GM12878 (cell line): ENCODE measurements at regions not wholly inside any gene's neighbourhood (a gene's known extent, or its start where the extent isn't known, plus 50 kb on each side); places are given as distances from the start of the nearest gene placed in this dataset.
A peak's percentile ranks its signal among the peaks of the same experiment; 100 is the strongest.

Source experiments
- ATAC-seq: fragments of 200-7000 bp; cut with Tn5 transposase; 3 replicates; pipeline ENCODE4 v1.9.1; 2020; ENCODE audit warnings: mild to moderate bottlenecking, moderate library complexity
- BruUV-seq: library from RNA; stranded (reverse); fragments of 400-500 nt; replicated peaks from 2 replicates; lab custom pipeline; 2021; lab: Mats Ljungman, UMichigan
- CTCF ChIA-PET: fragments of 300-600 bp; sonication (Branson Sonifier 250); formaldehyde crosslinking; extraction: SDS; loops from one replicate; lab custom pipeline; 2021; ENCODE audit warnings: inconsistent platforms; lab: Yijun Ruan, JAX
- POLR2A ChIA-PET: fragments of 350-600 bp; formaldehyde crosslinking; extraction: SDS; loops from one replicate; lab custom pipeline; 2021; ENCODE audit warnings: inconsistent platforms; lab: Charles Lee
- RAD21 ChIA-PET: fragments of 300-600 bp; sonication (Branson Sonifier 250); formaldehyde crosslinking; loops from one replicate; lab custom pipeline; 2023; ENCODE audit warnings: antibody characterized with exemption; ENCODE audit not compliant: unreplicated experiment; lab: Charles Lee
- SMC1A ChIA-PET: fragments of 300-600 bp; sonication (Branson Sonifier 250); formaldehyde crosslinking; loops from one replicate; lab custom pipeline; 2023; ENCODE audit not compliant: unreplicated experiment, uncharacterized antibody; lab: Charles Lee
- DNase-seq: peaks from one replicate; pipeline ENCODE4 v3.0.0-alpha.2; 2011; ENCODE audit warnings: low read depth, low spot score
- FAIRE-seq: peaks from 3 replicates; lab custom pipeline; 2011; peaks lifted over from hg19 to GRCh38; lab: Jason Lieb, UNC
- H2AFZ ChIP-seq: 2 replicates; pipeline ENCODE4 v1.6.0; 2011; ENCODE audit warnings: low read depth, low read length, control low read depth; ENCODE audit not compliant: control insufficient read depth
- H3K27ac ChIP-seq: 2 replicates; pipeline ENCODE4 v1.5.1; 2011; ENCODE audit warnings: control low read depth; ENCODE audit not compliant: control insufficient read depth, insufficient read depth
- H3K27me3 ChIP-seq, 2 experiments: replicated peaks in 1 of 2; 2 replicates each; pipeline versions ENCODE4 v1.6.0 to v1.6.1; 2011; ENCODE audit warnings: low read length in 1 of 2; ENCODE audit not compliant: control insufficient read depth in 2 of 2, insufficient read depth in 2 of 2
- H3K36me3 ChIP-seq, 2 experiments: 2 replicates each; pipeline ENCODE4 v1.5.1; 2011; ENCODE audit warnings: low read length in 1 of 2; ENCODE audit not compliant: control insufficient read depth in 2 of 2, insufficient read depth in 2 of 2
- H3K4me1 ChIP-seq: 2 replicates; pipeline ENCODE4 v1.6.1; 2011; ENCODE audit warnings: mild to moderate bottlenecking, low read length, moderate library complexity, mixed read lengths; ENCODE audit not compliant: control insufficient read depth, insufficient read depth
- H3K4me2 ChIP-seq: 2 replicates; pipeline ENCODE4 v1.6.0; 2011; ENCODE audit warnings: control low read depth; ENCODE audit not compliant: control insufficient read depth, insufficient read depth
- H3K4me3 ChIP-seq: fragments of 200-600 bp; sonication (generic); 2 replicates; pipeline ENCODE4 v1.5.1; 2016
- H3K79me2 ChIP-seq: 2 replicates; pipeline ENCODE4 v1.6.0; 2011; ENCODE audit warnings: low read length; ENCODE audit not compliant: control insufficient read depth, insufficient read depth
- H3K9ac ChIP-seq: 2 replicates; pipeline ENCODE4 v1.8.0; 2011; ENCODE audit warnings: low read length, control low read depth, mixed read lengths; ENCODE audit not compliant: control insufficient read depth, insufficient read depth
- H3K9me3 ChIP-seq: replicated peaks from 3 replicates; pipeline ENCODE4 v1.5.1; 2011; ENCODE audit warnings: mild to moderate bottlenecking, low read length; ENCODE audit not compliant: control insufficient read depth, insufficient read depth
- H4K20me1 ChIP-seq: 2 replicates; pipeline ENCODE4 v1.6.0; 2011; ENCODE audit not compliant: control insufficient read depth, insufficient read depth
- ASH2L ChIP-seq: fragments of 300-600, 200-600 bp; sonication (generic); IDR thresholded peaks from 2 replicates; pipeline ENCODE4 v1.6.1; 2017; ENCODE audit warnings: low read depth, mild to moderate bottlenecking, borderline replicate concordance
- ATF7 ChIP-seq: fragments of 450-650 bp; IDR thresholded peaks from 2 replicates; pipeline ENCODE4 v1.6.1; 2016; ENCODE audit warnings: low read depth, mild to moderate bottlenecking
- CBFB ChIP-seq: IDR thresholded peaks from 2 replicates; pipeline ENCODE4 v1.6.1; 2016; ENCODE audit warnings: antibody characterized with exemption, low read depth
- CREM ChIP-seq: IDR thresholded peaks from 2 replicates; pipeline ENCODE4 v1.6.1; 2014; ENCODE audit warnings: antibody characterized with exemption, low read depth
- DPF2 ChIP-seq: fragments of 450-650 bp; IDR thresholded peaks from 2 replicates; pipeline ENCODE4 v1.6.1; 2017; ENCODE audit warnings: mild to moderate bottlenecking
- NR2C2 ChIP-seq: IDR thresholded peaks from 2 replicates; pipeline ENCODE4 v1.6.1; 2011; ENCODE audit warnings: borderline replicate concordance, low read depth; ENCODE audit not compliant: control insufficient read depth, insufficient read length
- SIN3A ChIP-seq: IDR thresholded peaks from 2 replicates; pipeline ENCODE4 v1.6.1; 2012; ENCODE audit warnings: low read depth, low read length, improper control_type of control experiment
- SIX5 ChIP-seq: IDR thresholded peaks from 2 replicates; pipeline ENCODE4 v1.6.1; 2011; ENCODE audit warnings: mild to moderate bottlenecking, low read depth, low read length, moderate library complexity; ENCODE audit not compliant: severe bottlenecking
- SMAD5 ChIP-seq: IDR thresholded peaks from 2 replicates; pipeline ENCODE4 v1.6.1; 2016; ENCODE audit warnings: antibody characterized with exemption, low read depth
- SRF ChIP-seq, 2 experiments: IDR thresholded peaks; 2 replicates each; pipeline ENCODE4 v1.6.1; 2011; ENCODE audit warnings: low read depth in 2 of 2, low read length in 2 of 2, mild to moderate bottlenecking in 1 of 2, moderate library complexity in 1 of 2
- ZNF384 ChIP-seq: IDR thresholded peaks from 2 replicates; pipeline ENCODE4 v1.6.1; 2012; ENCODE audit warnings: low read depth, mild to moderate bottlenecking, low read length, improper control_type of control experiment, borderline replicate concordance
- ZSCAN29 ChIP-seq: fragments of 450-650 bp; IDR thresholded peaks from 2 replicates; pipeline ENCODE4 v1.6.1; 2017; ENCODE audit warnings: mild to moderate bottlenecking, moderate library complexity
- WGBS: methylation state at CpG from one replicate; pipeline ENCODE4 v1.1.6; 2016; ENCODE audit warnings: low lambda C conversion rate; ENCODE audit not compliant: insufficient replicate concordance, insufficient coverage; ENCODE audit errors: missing lambda C conversion rate; 5-methylcytosine and 5-hydroxymethylcytosine counted together
- in situ Hi-C: fragments of 300-500 bp; cut with MboI; formaldehyde crosslinking; loops from 9 replicates; pipeline ENCODE4 v1.14.3; 2018; ENCODE audit warnings: mixed read lengths
- intact Hi-C: fragments of 100-400 bp; cut with micrococcal nuclease; formaldehyde crosslinking; loops from one replicate; pipeline ENCODE4 v1.14.2; 2022; ENCODE audit not compliant: unreplicated experiment
- TF ChIP-seq, protein P1 (sequence below): fragments of 450-650 bp; IDR thresholded peaks from 2 replicates; pipeline ENCODE4 v1.6.1; 2017; ENCODE audit warnings: mild to moderate bottlenecking, moderate library complexity
- TF ChIP-seq, protein P2 (sequence below): IDR thresholded peaks from 2 replicates; pipeline ENCODE4 v1.6.1; 2012; ENCODE audit warnings: mild to moderate bottlenecking, low read depth, low read length

DNA sequence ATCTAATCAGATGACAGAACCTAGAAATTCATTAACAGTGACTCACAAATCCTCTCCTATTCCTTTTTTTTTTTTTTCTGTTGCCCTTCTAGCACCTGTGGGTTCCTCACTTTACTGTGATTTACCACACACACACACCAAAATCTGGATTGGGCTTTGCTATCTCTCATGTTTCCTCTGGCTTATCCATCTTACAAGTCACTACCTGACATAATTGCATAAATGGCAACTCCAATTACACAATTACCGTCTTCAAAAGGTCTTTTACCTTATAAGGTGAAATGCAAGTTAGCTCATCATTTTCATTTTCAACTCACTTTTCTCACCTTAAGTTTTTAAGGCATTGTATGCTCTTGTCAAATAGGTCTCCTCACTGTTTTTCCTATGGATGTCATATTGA is 426.3 kb upstream of the MEF2C start (continued):
- TF ChIP-seq, protein P1, sequence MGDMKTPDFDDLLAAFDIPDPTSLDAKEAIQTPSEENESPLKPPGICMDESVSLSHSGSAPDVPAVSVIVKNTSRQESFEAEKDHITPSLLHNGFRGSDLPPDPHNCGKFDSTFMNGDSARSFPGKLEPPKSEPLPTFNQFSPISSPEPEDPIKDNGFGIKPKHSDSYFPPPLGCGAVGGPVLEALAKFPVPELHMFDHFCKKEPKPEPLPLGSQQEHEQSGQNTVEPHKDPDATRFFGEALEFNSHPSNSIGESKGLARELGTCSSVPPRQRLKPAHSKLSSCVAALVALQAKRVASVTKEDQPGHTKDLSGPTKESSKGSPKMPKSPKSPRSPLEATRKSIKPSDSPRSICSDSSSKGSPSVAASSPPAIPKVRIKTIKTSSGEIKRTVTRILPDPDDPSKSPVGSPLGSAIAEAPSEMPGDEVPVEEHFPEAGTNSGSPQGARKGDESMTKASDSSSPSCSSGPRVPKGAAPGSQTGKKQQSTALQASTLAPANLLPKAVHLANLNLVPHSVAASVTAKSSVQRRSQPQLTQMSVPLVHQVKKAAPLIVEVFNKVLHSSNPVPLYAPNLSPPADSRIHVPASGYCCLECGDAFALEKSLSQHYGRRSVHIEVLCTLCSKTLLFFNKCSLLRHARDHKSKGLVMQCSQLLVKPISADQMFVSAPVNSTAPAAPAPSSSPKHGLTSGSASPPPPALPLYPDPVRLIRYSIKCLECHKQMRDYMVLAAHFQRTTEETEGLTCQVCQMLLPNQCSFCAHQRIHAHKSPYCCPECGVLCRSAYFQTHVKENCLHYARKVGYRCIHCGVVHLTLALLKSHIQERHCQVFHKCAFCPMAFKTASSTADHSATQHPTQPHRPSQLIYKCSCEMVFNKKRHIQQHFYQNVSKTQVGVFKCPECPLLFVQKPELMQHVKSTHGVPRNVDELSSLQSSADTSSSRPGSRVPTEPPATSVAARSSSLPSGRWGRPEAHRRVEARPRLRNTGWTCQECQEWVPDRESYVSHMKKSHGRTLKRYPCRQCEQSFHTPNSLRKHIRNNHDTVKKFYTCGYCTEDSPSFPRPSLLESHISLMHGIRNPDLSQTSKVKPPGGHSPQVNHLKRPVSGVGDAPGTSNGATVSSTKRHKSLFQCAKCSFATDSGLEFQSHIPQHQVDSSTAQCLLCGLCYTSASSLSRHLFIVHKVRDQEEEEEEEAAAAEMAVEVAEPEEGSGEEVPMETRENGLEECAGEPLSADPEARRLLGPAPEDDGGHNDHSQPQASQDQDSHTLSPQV = no peak
- TF ChIP-seq ZNF384 (peak; percentile 39; the same call in 1 of the 2 replicates), SIX5 (no peak), SIN3A (no peak), NR2C2 (no peak), SRF (IDR thresholded peaks at IDR 0.05; ENCODE audit: low read depth in 2 of 2, low read length in 2 of 2) (peak; percentile 27 to 84; a peak in 3 of 4 replicates), ASH2L (no peak)

DNA sequence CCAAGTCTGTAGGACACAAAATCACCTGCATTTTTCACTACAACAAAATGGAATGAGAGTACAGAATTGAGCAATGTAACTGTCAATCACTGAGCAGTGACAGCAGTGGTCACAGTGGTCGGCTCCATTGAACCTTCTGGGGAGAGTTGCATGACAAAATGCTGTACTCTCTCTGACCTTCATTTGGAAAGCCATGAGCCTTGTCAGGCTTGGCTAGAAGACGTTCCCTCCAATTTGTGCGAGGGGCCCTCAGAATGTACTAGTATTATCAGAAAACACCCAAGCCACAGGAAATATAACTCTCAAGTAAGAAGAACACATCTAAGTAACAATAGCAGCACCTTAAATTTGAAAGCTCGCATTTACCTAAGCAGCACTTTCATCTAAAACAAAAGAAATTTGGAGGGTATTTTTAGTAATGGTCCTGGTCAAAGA is 425.6 kb upstream of the MEF2C start:
- RAD21 ChIA-PET = interaction anchor here (0.7 to 1.6 kb wide), 6 partner anchors 11 to 483 kb away, joined by 3 to 12 read pairs (median 3); no protein-coding TSS in a partner anchor
- H3K36me3 ChIP-seq = no peaks in the 10 kb centered on the region
- peak; percentile 92 for DNase-seq
- ATAC-seq = peak; percentile 89
- peaks cover 44% of the 10 kb centered on the region for H3K4me1 ChIP-seq
- POLR2A ChIA-PET = interaction anchor here (0.8 kb wide), 1 partner anchor 37 kb away, joined by 4 read pairs; no protein-coding TSS in a partner anchor
- H3K4me2 ChIP-seq = peak overlapping the region; percentile 64; the same call in 1 of the 2 replicates
- peak overlapping the region; percentile 23; the same call in 1 of the 2 replicates for H2AFZ ChIP-seq
- H3K9me3 ChIP-seq = peaks cover 13% of the 10 kb centered on the region
- peak overlapping the region; percentile 96 for H3K27ac ChIP-seq
- H3K79me2 ChIP-seq = no peaks in the 10 kb centered on the region
- WGBS = 0% methylated on average over 4 of the region's 4 CpGs
- no peaks in the 10 kb centered on the region for H3K27me3 ChIP-seq
- CTCF ChIA-PET = interaction anchor here (1.6 kb wide), 1 partner anchor 579 kb away, joined by 5 read pairs; no protein-coding TSS in a partner anchor
- no TSS peak for BruUV-seq
- intact Hi-C loops (loop anchor here (2.0 to 10.0 kb wide), 3 partner anchors 126 to 706 kb away; no protein-coding TSS in a partner anchor), in situ Hi-C loops (loop anchor here (10.0 kb wide), 1 partner anchor 424 kb away; the partner anchor contains the start of gene MEF2C)
- no peaks in the 10 kb centered on the region for H4K20me1 ChIP-seq
- no peak overlapping the region for H3K4me3 ChIP-seq
- H3K9ac ChIP-seq = peak overlapping the region; percentile 53
- FAIRE-seq = peak; percentile 94
- SMC1A ChIA-PET = interaction anchor here (1.0 to 1.6 kb wide), 6 partner anchors 27 to 576 kb away, joined by 3 to 13 read pairs (median 4); no protein-coding TSS in a partner anchor
- TF ChIP-seq ZSCAN29 (no peak), ZNF384 (no peak), SMAD5 (peak; percentile 63), ATF7 (peak; percentile 58), CBFB (peak; percentile 94), DPF2 (peak; percentile 86), CREM (peak; percentile 91)
- TF ChIP-seq, protein P2, sequence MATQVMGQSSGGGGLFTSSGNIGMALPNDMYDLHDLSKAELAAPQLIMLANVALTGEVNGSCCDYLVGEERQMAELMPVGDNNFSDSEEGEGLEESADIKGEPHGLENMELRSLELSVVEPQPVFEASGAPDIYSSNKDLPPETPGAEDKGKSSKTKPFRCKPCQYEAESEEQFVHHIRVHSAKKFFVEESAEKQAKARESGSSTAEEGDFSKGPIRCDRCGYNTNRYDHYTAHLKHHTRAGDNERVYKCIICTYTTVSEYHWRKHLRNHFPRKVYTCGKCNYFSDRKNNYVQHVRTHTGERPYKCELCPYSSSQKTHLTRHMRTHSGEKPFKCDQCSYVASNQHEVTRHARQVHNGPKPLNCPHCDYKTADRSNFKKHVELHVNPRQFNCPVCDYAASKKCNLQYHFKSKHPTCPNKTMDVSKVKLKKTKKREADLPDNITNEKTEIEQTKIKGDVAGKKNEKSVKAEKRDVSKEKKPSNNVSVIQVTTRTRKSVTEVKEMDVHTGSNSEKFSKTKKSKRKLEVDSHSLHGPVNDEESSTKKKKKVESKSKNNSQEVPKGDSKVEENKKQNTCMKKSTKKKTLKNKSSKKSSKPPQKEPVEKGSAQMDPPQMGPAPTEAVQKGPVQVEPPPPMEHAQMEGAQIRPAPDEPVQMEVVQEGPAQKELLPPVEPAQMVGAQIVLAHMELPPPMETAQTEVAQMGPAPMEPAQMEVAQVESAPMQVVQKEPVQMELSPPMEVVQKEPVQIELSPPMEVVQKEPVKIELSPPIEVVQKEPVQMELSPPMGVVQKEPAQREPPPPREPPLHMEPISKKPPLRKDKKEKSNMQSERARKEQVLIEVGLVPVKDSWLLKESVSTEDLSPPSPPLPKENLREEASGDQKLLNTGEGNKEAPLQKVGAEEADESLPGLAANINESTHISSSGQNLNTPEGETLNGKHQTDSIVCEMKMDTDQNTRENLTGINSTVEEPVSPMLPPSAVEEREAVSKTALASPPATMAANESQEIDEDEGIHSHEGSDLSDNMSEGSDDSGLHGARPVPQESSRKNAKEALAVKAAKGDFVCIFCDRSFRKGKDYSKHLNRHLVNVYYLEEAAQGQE = peak; percentile 28; the same call in 1 of the 2 replicates
